ENCODE measurements at regions not wholly inside any gene's neighbourhood (a gene's known extent, or its start where the extent isn't known, plus 50 kb on each side); places are given as distances from the start of the nearest gene placed in this dataset.

DNA sequence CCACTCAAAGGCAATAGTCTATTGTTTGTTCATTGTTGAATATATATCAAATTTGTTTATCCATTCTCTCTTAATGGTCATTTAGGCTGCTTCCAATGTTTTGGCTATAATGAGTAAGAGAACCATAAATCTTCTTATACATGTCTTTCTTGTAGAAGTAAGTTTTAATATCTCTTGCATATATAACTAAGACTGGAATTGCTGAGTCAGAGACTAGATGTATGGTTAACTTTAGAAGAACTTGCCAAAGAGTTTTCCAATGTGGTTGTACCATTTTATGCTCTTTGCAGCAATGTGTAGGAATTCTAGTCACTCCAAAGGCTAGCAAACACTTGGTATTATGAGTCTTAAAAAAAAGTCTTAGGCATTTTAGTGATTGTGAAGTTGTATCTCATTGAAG is 610.0 kb upstream of the GCFC2 start:
- DNase-seq (ENCODE audit: low read depth, low spot score) = no peak

DNA sequence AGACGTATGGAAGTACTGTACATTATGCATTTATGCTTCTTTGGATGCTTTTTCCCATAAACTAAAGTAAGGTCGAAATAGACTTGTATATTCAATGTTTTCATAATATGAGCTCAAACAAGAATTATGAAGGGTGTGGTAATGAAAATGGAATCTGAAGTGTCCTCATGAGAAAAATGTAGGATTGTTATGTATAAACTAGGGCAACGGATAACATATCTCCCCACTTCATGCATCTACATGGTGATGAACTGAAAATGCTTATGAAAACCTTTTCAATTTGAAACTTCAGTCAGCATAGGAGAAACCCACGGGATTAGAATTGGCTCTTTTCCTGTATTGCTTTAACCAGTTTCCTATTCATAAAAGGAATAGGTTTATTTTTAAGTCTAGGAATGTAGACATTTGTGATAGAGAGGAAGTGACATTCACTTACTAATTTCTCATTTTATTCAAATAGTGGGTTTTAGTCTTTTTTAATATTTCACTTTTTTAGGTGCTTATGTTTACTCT is 608.2 kb upstream of the GCFC2 start:
- DNase-seq (ENCODE audit: low read depth, low spot score) = no peak

DNA sequence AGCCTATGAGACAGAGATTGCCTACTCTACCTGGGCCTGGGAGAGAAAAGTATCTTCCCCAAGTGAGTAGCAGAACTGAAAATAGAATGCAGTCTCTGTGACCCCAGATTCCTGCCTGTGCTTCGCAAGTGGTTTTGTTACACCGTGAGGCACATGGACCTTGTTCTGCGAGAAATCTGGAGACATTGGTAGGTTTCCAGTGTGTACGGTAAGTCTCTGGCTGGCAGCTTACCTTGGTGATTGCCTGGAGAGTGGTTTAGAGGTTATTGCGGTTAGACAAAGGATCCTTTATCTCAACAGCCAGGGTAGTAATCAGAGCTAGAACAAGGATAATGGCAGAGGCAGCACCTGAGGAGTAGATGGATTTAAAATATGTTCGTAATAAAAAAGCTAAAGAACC is 606.0 kb upstream of the GCFC2 start:
- DNase-seq (ENCODE audit: low read depth, low spot score) = no peak

DNA sequence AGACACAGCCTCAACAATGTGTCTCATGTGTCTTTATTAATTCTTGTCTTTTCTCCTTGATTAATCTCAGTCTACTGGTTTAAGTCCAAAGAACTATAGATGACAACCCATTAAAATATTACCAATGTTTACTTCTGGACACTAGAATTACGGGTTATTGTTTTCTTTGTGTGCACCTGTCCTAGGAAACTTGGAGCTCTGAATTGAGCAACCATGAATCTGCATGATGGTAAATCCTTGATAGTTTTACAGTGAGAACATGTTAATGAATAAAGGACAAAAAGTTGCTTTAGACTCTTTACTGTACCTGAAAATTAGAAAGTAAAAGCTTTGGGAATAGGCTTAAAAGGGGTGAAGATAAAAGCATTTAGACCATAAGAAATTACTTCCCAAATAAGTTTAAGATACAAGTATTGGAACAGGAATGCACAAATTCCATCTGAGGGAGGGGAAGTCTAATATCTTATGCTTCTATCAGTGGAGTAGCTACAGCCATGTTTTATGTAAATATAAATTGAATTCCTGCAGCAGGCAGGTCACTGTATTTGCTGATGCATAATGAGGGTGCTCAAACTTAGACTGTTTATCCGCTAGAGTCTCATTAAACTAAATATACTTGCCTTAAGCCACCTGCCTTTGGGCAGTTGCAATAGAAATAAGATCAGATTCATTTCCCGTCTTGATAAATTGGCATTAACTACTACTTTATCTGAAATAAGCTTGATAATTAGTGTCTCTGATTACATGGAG is 603.7 kb upstream of the GCFC2 start:
- no peak for DNase-seq (ENCODE audit: low read depth, low spot score)

DNA sequence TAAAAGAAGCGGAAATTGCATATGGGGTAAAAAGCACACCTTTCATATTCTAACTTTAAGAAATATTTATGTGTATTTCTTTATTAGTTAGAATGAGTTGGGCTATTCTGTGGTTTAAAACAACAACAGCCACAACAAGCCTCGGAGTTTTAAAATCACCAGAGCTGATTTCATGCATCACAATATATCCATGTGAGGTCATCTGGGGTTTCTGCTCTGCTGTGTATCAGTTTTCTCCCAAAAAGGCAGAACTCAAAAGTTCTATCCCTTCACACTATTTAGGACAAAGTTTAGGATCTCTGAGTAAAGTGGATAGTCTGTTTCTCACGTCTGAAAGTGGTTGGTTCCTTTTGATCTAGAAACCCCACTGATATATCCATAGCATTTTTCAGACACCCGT is 601.5 kb upstream of the GCFC2 start:
- no peak for DNase-seq (ENCODE audit: low read depth, low spot score)

DNA sequence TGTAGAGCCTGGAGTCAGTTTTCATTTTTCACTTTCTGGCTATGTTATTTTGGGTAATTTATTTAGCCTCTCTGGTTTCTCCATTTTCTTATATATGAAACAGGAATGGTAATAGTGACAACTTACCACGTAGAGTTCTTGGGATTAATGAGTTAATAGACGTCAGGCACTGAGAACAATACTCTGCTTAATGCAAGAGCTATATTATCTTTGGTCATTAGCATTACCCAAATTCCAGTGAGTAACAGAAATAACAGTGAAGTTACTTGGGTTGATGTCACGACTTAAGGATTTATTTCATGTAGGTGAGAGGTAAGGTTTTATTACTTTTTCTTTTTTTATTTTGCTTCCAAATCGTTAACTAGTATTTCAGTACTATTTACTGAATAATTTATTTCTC is 601.0 kb upstream of the GCFC2 start:
- no peak for DNase-seq (ENCODE audit: low read depth, low spot score)

DNA sequence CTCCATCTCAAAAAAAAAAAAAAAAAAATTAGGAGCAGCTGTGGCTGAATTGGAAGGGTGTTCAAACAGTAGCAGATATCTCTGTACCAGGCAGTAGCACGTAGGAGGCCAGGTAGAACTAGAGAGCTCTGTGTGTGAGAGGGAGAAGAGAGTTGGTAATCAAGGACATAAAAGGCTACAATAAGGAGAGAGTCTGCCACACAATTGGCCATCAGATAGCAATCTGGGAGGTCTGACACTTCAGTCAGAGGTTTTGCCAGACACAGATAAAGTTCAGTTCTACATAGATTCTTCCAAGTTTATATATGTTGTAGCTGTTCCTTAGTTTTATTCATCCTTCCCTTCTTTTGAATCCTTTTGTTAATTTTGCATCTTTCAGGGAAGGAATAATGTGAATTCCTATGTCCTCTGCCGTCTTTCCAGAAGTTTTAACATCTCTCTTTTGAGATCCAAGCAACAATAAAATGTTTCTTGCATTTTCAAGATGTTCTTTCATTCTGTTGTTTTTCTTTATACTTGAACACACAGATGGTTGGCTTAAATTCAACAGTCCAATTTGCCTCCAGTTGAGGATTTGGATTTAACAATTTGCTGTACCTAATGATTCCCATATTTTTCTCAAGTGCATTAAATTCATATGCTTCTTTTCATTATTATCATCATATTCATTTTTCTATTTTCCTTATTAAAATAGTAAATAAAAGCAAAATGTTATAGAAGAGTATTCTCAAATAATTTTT is 600.3 kb upstream of the GCFC2 start:
- DNase-seq (ENCODE audit: low read depth, low spot score) = no peak

DNA sequence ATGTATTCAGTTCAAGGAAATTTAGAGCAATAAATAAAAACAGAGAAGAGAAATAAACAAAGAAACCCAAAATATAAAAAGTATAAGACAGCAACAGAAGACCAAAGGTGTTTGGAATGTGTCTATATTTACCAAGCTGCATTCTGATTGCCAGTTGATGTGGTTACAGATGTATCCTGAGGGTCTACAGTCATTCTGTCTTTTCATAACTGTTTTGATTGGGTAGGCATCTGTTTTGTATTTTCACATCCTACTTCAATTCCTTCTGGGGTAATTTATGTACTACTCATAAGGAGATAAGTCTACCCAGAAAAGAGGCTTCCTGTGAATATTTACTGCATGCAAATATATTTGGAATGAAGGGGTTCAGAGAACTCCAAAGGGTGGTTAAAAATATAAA is 596.8 kb upstream of the GCFC2 start:
- no peak for DNase-seq (ENCODE audit: low read depth, low spot score)

DNA sequence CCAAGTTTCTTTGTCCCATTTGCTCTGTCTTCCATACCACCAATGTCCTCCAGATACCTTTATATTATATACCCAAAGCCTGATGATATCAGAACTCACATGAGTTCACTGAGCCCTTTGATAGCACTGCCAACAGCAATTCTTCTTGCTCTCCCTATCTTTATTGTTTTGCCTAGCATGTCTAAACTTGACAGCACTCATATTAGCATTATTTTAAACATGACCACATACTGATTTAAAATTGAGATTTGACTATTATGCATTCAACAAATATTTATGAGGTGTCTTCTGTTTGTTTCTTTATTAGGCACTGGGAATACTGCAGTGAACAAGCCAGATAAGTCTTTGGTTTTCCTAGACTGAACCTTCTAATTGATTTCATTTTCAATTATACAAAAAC is 587.3 kb upstream of the GCFC2 start:
- DNase-seq (ENCODE audit: low read depth, low spot score) = no peak

DNA sequence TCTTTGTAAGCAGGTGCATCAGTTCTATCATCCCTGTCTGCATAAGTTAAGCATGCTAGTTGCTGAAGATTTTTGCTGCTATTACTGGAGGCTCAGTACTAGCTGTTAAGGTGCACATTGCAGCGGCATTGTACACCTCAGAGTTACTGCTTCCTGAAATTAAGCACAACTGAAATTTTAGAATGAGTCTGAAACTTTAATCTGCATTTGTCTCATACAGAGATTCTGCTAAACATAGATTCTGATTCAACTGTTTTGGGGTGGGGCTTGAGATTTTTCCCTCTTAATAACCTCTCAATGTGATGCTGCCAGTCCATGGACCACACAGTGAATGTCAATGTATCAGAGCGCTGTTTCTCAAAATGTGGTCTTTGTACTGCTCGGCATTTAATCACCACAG is 585.7 kb upstream of the GCFC2 start:
- no peak for DNase-seq (ENCODE audit: low read depth, low spot score)

DNA sequence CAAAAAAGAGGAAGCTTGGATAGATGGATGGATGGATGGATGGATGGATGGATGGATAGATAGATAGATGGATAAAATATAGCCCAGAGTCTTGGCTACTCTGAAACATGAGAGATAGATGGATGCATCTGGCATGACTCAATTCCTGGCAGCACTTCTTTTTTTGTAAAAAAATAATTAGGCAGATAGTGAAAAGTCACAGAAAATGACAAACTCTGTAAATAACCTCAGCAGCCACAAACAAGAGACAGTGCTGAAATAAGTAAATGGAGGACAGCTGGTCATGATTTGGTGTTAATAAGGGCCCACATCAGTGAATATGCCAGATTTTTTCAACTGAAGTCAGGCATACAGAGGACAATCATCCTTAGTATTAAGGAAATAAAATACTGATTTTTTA is 585.0 kb upstream of the GCFC2 start:
- no peak for DNase-seq (ENCODE audit: low read depth, low spot score)

DNA sequence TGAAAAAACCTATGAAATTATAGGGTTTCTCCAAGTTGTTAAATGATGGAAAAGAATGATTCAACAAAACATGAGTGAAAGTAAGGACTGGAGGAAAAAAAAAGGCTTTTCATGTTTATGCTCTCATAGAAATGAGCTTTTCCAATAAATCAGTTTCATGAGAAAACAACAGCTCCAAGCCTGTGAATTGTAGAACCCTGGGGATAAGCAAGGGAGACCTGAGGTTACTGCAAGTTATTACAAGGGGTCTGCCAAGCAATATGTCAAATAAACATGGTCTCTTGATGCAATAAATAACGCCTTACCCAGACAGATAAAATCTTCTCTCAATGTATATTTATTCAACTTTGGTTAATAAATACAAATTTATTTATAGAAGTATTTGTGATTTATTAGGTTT is 577.9 kb upstream of the GCFC2 start:
- no peak for DNase-seq (ENCODE audit: low read depth, low spot score)

DNA sequence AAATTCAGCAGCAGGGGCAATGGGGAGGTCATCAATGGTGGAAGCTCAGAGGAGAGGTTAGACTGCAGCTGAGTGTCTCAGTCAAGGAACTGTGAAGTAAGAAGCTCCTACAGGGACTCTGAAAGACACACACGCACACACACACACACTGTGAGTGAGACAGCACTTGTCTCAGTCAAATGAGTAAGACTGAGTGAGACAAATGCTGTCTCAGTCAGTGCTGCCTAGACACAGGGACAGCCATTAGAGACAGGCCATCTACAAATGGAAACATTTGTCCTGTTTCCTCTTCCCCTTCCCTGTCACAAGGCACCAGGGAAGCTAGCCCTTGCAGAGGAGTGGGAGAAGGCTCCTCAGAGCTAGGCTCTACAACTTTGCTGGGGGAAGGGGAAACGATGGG is 577.4 kb upstream of the GCFC2 start:
- no peak for DNase-seq (ENCODE audit: low read depth, low spot score)

DNA sequence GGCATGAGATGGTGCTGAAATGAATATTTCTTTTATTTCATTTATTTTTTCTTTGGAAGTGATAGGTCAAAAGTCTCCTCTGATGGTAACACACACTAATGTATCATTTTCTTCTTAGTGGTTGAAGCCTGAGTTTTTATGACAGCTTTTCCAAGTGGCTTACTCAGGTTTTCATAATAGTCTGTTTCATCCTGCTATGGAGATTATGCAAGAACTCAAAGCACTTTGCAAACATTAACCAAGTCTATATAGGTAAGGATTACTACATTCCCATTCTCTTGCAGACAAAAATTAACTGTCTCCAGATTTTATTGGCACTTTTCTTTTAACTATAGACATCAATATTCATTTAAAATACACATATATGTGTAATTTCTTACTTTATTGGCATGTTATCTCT is 572.6 kb upstream of the GCFC2 start:
- DNase-seq (ENCODE audit: low read depth, low spot score) = no peak

DNA sequence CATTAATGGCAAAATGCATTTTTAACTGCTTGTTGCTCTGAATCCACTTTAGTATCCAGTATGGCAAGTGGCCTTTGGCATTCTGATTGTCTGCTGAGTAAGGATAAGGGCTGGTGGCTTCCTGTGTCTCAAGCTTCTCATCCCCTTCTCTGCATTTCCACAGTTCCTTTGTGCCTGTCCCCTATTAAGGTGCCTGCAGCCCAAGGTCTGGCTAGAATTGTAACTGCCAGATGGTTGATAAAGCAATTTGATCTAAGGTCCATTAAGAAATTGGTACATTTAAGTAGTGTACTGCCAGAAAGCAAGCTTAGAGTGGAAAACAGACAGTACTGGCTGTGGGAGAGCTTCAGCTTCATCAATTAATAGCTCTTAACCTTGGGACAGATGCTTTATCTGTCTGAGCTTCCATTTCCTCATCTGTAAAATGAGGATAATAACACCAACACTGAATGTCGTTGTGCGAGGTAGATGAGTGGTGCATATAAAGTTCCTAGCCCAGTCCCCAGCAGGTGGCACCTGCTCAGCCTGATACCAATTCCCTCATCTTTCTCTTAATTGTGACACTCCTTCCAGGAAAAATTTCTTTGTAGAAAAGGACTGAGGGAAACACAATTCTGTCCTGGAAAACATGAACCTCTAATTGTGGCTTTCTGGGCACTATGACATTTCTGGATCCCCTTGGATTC is 570.6 kb upstream of the GCFC2 start:
- no peak for DNase-seq (ENCODE audit: low read depth, low spot score)

DNA sequence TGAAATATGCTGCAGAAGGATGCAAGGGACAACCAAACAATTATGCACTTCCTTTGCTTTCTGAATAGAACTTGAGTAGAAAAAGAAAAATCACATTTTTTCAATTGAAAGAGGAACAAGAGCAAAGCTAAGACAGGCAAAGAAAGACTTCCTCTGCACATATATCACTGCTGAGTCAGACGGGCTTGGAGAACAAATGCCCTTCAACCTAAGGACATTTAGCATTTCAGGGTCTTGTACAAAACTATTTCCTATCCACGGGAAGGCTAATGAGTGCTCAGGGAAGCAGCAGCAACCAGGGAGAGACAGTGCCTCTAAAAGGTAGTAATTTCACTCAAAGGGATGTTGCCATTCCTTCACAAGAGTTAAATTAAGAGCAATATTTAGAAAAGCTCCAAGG is 570.0 kb upstream of the GCFC2 start:
- no peak for DNase-seq (ENCODE audit: low read depth, low spot score)

DNA sequence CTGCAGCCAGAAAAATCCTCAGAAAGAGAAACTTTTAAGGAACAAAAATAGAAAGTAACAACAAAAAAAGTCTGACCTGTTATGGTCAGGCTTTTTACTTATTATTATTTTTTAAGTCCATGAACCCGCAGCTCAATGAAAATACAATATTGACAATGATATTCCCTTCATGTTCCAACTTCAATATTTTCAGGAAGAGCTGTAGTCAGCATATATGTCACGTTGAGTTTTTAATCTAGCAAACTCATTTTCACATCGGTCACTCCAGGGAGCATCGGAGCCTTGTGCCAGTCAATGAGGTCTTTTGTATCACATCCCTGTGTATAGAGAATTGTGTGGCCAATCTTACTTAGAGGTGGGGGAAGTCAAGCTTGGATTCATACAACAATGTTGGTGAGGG is 568.4 kb upstream of the GCFC2 start:
- DNase-seq (ENCODE audit: low read depth, low spot score) = no peak

DNA sequence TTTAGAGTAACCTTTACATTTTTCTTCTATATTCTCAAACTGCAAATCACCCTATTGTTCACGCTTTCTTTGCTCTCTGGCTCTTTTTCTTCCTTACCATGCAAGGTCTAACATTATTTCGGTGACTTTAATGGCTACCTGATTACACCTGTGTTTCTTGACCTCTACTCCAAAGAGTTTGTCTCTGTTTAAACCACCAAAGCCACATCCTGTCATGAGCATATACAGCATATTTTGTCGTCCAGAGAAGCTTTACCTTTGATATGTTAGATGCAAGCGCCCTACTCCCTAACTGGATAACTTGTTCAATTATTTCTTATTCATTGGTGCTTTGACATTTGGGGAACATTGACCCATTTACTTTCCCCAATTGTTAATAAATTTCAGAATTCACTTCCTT is 565.1 kb upstream of the GCFC2 start:
- no peak for DNase-seq (ENCODE audit: low read depth, low spot score)

DNA sequence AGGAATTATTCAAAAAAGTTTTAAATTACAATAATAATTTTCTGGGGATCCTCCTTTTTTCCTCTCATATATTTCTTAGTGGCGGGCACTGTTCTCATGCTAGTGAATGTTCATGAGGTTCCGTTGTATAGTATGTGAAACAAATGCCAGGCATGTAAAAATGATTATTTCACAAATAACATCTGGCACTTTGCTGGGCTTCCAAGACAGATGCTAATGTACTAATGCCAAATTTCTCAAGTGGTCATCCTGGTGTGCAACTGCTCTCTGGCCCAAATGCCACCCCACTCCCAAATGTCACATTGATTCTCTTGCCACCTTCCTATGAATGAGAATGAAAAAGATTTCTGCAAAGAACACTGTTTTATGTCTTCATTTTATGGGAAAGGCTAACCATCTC is 564.0 kb upstream of the GCFC2 start:
- DNase-seq (ENCODE audit: low read depth, low spot score) = no peak

DNA sequence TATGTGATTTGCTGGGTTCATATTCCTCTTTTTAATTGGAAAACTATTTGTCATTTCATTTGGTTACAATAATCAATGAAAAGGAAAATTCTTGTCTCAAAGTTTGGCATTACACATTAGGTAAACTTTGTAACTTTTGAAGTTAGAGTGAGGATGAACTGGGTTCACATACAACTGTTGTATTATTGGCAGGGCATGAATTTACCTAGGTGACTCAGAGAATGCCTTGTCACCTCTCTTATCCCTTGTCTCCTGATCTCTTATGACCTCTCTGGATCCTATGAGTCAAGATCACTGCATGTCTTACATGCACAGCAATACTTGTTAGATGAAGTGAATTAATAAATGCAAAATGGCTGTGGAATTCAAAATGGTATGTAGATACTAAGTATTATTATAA is 563.4 kb upstream of the GCFC2 start:
- no peak for DNase-seq (ENCODE audit: low read depth, low spot score)

DNA sequence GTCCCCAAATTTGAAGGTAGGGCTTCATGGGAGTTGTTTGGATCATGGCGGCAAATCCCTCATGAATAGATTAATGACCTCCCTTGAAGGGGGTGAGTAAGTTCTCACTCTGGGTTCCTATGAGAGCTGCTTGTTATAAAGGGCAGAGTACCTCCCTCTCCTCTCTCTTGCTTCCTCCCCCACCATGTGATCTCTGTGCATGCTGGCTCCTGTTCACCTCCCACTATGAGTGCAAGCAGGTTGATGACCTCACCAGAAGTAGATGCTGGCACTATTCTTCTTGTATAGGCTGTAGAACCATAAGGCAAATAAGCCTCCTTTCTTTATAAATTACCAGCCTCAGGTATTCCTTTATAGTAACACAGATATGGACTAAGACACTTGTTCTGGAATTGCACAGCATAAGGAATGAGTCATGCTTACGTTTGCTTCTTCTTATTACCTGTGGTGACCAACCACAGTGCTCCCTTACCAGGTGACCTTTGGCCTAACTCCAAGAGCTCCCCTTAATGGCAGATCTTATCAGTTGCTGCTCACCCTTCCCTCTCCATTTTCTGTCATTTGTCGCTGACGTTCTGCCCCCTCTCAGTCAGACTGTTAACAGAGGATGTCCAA is 559.5 kb upstream of the GCFC2 start:
- no peak for DNase-seq (ENCODE audit: low read depth, low spot score)

DNA sequence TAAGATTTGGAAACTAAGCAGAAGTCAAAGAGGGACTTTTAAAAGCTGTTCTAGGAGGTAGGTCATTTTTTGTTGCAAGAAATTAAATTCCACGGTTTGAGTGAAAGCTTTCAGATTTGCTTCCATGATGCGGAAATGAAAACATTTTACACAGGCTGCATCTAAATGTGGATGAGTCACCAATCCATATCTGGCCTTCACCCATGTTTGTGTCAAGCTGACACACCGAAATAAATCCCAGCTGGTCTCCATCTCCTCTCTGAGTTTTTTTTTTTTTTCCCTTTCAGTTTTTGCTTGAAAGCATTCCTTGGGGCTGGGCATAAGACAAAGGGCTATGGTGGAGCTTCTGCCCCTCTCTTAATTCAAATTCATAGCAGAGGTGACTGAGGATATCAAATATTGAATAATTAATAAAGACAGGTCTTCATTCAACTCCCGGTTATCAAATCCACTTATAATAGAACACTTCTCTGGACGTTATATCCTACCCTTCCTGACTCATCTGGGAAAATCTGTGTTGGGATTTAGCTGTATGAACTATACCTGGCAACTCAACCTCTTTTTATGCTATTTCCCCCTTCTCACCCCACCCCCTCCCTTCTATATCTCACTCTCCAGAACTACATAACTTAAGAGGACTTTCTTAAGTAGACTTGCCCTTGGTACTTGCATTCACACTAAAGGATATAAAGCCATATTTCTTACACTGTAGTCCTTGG is 558.3 kb upstream of the GCFC2 start:
- DNase-seq (ENCODE audit: low read depth, low spot score) = no peak

All from smooth muscle cell of the brain vasculature (primary cell).